GM12874 (cell line): ENCODE measurements at regions not wholly inside any gene's neighbourhood (a gene's known extent, or its start where the extent isn't known, plus 50 kb on each side); places are given as distances from the start of the nearest gene placed in this dataset.

ENCODE experiments used
- CTCF ChIP-seq: IDR thresholded peaks from 2 replicates; pipeline ENCODE4 v1.5.1; 2011; ENCODE audit warnings: low read depth, mild to moderate bottlenecking, control low read depth, low read length, moderate library complexity; ENCODE audit not compliant: insufficient read depth

GRCh38 chr2:84238907-84239306, 220.2 kb downstream of the SUCLG1 start:
- no peak for TF ChIP-seq CTCF

- TF ChIP-seq CTCF = no peak
Measured at GRCh38 chr2:84236288-84236687, 222.8 kb downstream of the SUCLG1 start.

GRCh38 chr2:84234103-84234502, 225.0 kb downstream of the SUCLG1 start:
- TF ChIP-seq CTCF = no peak

GRCh38 chr2:84231478-84231877, 227.6 kb downstream of the SUCLG1 start:
- no peak for TF ChIP-seq CTCF

- no peak for TF ChIP-seq CTCF
Measured at GRCh38 chr2:84224121-84224520, 235.0 kb downstream of the SUCLG1 start.

GRCh38 chr2:84223191-84223590, 235.9 kb downstream of the SUCLG1 start:
- TF ChIP-seq CTCF = no peak

GRCh38 chr2:84217456-84217855, 241.6 kb downstream of the SUCLG1 start:
- TF ChIP-seq CTCF = no peak

GRCh38 chr2:84214455-84214854, 244.6 kb downstream of the SUCLG1 start:
- no peak for TF ChIP-seq CTCF
